GM03348 (cell line): ENCODE measurements at regions not wholly inside any gene's neighbourhood (a gene's known extent, or its start where the extent isn't known, plus 50 kb on each side); places are given as distances from the start of the nearest gene placed in this dataset.
A peak's percentile ranks its signal among the peaks of the same experiment; 100 is the strongest.
"Not testable (repeated sequence)": the region's sequence is repeated elsewhere in the genome, so short reads cannot be mapped to it uniquely, and the experiment has no call there.

Experiments used
- DNase-seq: peaks from one replicate; pipeline ENCODE4 v3.0.0; 2012; ENCODE audit warnings: low spot score

- DNase-seq: not testable (repeated sequence)
Measured at GRCh38 chr9:110023221-110023620, 184.7 kb downstream of the C9orf152 start.

GRCh38 chr9:110025551-110026170 is 182.3 kb downstream of the C9orf152 start:
- DNase-seq: no peak

DNA sequence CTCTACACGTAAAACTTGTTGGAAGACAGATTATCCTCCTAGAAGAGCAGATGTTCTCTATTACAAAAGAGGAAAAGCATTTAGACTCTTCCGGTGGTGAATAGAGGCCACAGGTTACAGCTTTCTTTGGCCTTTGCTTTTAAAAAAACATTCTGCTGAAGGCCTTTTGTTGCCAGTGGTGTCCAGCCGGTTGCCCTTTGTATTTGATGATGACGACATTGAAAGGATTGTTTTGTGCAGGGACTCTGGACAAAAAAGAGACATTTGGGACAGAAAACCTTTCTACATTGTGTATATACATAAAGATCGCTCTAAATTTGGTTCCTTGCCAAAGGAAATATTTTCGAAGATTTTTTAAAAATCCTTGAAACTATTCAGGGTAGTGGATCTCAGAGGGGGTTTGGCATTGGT is 180.3 kb downstream of the C9orf152 start:
- no peak for DNase-seq

- no peak for DNase-seq
Measured at GRCh38 chr9:110028271-110028670, 179.7 kb downstream of the C9orf152 start.

DNA sequence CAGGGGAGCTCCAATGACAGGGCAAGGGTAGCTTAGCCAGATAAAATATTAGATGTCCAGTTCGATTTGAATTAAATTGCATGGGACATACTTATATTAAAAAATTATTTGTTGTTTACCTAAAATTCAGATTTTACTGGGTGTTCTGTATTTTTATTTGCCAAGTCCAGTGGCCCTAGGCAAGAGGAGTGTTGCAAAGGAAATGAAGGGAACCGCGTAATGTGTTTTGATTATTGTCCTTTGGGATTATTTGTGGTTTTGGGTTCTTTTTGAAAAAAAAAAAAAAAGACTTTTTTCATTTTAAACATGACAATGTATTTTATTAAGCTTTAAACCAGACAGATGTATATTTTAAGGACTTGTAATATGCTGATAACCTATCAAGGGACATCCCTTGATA is 179.3 kb downstream of the C9orf152 start:
- no peak for DNase-seq

DNA sequence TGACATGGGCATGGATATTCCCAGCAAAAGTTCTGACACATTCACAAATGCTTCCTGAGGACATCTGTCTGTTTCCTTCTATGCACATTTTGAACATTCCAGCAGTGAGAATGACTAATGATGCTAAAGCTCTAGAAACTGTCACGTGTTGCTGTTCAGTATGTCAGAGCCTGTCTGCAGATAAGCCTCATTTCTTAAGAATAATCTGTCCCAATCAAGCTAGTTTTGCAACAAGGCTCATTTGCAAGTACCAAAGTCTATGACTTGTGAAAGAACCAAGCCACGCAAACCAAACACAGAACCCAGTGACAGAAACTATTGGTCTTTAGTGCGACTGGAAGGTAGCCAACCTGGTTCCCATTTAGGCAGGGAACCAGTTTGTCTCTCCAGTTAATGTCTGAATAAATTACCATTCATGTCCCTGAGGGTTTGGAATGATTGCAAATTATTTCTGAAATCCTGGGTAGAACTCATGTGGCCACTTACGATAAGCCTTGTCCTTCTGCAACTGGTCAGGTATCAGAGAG is 178.5 kb downstream of the C9orf152 start:
- peak; percentile 69 for DNase-seq

DNA sequence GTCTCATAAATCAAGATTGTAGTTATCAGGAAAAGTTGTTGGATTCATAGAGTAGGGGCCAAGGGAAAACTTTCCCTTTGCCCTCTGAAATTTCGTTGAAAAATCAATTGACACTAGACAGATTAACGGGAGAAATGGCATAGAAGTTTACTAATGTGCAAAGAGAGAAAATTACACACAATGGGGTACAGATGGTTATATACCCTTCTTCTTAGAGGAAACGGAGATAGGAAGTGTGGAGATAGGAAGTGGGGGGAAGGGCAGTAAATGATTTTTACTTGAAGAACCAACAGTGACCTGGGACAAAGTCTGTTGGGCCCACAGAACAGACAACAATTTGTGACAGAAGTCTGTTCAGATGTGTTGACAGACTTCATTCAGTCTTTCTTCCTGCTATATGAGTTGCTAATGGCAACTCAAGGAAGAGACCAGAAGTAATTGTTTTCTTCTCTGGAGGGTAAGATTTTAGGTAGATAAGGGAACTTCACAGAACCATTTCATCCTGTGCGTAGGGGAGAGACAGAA is 177.9 kb downstream of the C9orf152 start:
- DNase-seq: no peak

GRCh38 chr9:110030632-110031031 is 177.3 kb downstream of the C9orf152 start:
- DNase-seq: no peak

DNA sequence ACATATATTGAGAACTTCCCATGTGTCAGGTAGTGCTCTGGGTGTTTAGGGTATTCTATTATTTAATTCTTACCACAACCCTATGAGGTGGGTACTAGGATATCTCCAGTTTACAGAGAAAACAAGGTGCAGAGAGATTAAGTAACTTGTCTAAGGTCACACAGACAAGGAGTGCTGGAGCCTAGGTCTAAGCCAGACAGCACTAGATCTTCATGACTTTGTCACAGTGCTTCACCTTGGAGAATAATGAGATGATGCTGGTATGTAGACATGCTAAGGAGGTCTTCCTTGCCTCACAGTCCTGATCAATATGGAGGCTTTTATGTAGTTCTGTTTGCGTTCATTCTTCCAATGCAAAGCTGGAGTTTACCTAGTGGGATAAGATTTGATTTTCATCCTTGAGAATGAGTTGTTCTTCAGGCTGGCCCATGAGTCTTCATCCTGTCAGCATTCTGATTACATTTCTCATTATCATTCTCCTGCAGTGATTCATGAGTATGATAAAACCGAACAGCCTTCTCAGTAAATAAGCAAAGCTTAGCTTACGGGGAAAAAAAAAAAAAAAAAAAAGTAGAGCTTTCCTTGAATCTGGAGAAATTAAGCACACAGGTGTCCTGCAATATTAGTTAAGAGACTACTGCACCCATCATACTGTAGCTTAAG is 176.3 kb downstream of the C9orf152 start:
- DNase-seq: peak; percentile 45

- not testable (repeated sequence) for DNase-seq
Measured at GRCh38 chr9:110032532-110032931, 175.4 kb downstream of the C9orf152 start.

DNA sequence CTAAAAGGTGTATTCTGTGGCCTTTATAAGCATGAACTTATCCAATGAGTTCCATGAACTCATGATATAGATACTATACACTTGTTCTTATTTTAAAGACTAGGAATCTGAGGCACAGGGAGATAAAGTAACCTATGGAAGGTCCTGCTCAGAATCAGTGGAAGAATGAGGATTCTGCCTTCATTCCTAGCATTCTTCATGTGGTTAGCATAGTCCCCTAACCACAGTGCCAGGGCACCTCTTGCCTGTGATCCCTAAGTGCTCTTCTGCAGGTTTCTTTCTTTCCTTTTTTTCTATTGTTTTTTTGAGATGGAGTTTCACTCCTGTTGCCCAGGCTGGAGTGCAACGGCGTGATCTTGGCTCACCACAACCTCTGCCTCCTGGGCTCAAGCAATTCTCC is 174.1 kb downstream of the C9orf152 start:
- DNase-seq: peak; percentile 27

DNA sequence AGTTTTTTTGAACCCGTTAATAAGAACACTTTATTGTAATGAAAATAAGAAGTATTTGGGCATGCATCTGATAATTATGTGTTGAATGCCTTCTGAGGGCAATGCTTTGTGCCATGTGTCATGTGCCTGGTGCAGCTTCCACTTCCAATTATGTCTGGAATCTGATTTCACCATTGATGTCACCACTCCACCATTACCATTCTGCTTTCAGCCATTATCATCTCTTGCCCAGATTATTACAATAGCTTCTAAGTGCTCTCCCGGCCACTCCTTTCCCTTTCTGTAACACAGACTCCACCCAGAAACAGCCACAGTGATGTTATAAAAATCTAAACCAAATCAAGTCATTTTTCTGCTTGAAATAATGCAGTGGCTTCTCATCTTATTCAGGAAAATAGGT is 171.7 kb downstream of the C9orf152 start:
- DNase-seq: no peak

DNA sequence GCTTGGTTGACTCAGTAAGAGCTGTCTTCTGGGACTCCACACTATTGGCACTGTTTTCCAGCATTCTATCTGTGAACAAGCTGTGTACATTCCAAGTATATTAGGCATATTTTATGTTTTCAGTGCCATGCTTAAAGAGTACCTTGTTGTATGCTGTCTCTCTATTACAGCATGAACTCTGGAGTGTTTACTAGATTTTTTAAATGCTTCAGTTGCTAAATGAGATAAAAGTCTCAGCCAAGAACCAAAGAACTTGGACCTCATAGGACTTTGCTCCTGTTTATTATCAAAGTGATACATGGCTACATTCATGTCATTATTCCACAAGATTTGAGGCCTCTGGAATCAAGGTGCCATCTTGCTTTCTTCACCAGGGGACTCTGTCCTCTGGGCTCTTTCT is 167.2 kb downstream of the C9orf152 start:
- DNase-seq: peak; percentile 69

- DNase-seq: no peak
Measured at GRCh38 chr9:110041452-110041851, 166.5 kb downstream of the C9orf152 start.

GRCh38 chr9:110047232-110047954 is 160.6 kb downstream of the C9orf152 start:
- no peak for DNase-seq

GRCh38 chr9:110047955-110048402 is 160.0 kb downstream of the C9orf152 start:
- DNase-seq: no peak

- peak; percentile 94 for DNase-seq
Measured at GRCh38 chr9:110048403-110048975, 159.5 kb downstream of the C9orf152 start.

- no peak for DNase-seq
Measured at GRCh38 chr9:110048976-110049698, 158.8 kb downstream of the C9orf152 start.

- DNase-seq: no peak
Measured at GRCh38 chr9:110049699-110050450, 158.1 kb downstream of the C9orf152 start.

- DNase-seq: peak; percentile 77
Measured at GRCh38 chr9:110050925-110051355, 157.0 kb downstream of the C9orf152 start.

- no peak for DNase-seq
Measured at GRCh38 chr9:110056062-110056461, 151.9 kb downstream of the C9orf152 start.
